ENCODE measurements at regions not wholly inside any gene's neighbourhood (a gene's known extent, or its start where the extent isn't known, plus 50 kb on each side); places are given as distances from the start of the nearest gene placed in this dataset.
A peak's percentile ranks its signal among the peaks of the same experiment; 100 is the strongest.

GRCh38 chr1:59018860-59019259 lies 235.0 kb upstream of the JUN start:
- H3K27ac ChIP-seq (replicated peaks) = no peak overlapping the region
- no peaks in the 10 kb centered on the region for H3K27me3 ChIP-seq (ENCODE audit: insufficient read depth, poor library complexity, severe bottlenecking)
- TF ChIP-seq CTCF (IDR thresholded peaks at IDR 0.05; ENCODE audit: insufficient read depth, low read length) (no peak), POLR2AphosphoS5 (IDR thresholded peaks at IDR 0.05; ENCODE audit: low read depth) (no peak), GABPA (IDR thresholded peaks at IDR 0.05; ENCODE audit: low read depth) (no peak), REST (IDR thresholded peaks at IDR 0.05; ENCODE audit: insufficient replicate concordance, low read depth) (no peak), SPI1 (IDR thresholded peaks at IDR 0.05; ENCODE audit: borderline replicate concordance, low read depth) (no peak)
- no peak for DNase-seq (ENCODE audit: low read depth in 1 of 2, low spot score in 1 of 2)
- H3K4me3 ChIP-seq (replicated peaks; ENCODE audit: insufficient read depth, low read length) = no peak overlapping the region

DNA sequence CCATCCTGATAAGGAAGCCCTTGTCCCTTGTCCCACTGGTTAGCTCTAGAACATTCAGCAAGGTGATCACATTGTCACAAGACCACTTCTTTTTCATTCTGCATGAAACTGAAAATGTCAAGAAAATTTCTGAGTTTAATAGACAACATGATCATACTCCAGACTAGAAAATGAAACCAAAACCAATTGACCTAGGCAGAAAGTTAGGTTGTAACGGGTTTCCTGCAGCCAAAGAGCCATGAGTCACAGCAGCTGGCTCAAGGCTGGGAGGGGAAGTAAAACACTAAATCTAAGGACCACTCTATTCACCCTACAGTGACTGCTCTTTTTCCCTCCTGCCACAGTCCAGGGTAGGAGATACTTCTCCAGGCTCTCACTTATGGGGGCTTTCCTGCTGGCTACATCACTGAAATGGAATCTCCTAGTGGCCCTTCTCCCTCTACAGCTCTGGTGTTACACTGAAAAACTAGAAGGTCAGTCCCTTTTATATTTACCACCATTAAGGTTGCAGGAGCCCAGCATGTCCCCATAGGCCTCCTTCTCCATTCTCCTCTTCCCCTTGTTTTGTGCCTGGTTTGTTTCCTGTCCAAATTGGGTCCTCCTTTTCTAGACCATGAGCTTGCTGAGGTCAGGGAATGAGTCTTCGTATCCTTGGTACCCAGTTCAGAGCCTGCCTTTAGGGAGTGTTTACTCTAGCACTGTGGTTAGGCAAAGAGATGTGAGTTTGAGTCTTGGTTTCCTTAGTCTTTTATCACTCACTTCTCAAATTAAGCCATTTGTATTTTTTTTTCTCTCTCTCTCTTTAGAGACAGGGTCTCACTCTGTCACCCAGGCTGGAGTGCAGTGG lies 236.5 kb upstream of the JUN start:
- DNase-seq (ENCODE audit: low read depth in 1 of 2, low spot score in 1 of 2) = peak in 1 of 2 experiments; percentile 62
- H3K4me3 ChIP-seq (replicated peaks; ENCODE audit: insufficient read depth, low read length) = peak overlapping the region; percentile 19
- H3K27me3 ChIP-seq (ENCODE audit: insufficient read depth, poor library complexity, severe bottlenecking) = no peaks in the 10 kb centered on the region
- peak overlapping the region; percentile 44 for H3K27ac ChIP-seq (replicated peaks)
- TF ChIP-seq POLR2AphosphoS5 (IDR thresholded peaks at IDR 0.05; ENCODE audit: low read depth) (no peak), GABPA (IDR thresholded peaks at IDR 0.05; ENCODE audit: low read depth) (no peak), SPI1 (IDR thresholded peaks at IDR 0.05; ENCODE audit: borderline replicate concordance, low read depth) (peak; percentile 24; the same call in 1 of the 2 replicates), CTCF (IDR thresholded peaks at IDR 0.05; ENCODE audit: insufficient read depth, low read length) (no peak)

DNA sequence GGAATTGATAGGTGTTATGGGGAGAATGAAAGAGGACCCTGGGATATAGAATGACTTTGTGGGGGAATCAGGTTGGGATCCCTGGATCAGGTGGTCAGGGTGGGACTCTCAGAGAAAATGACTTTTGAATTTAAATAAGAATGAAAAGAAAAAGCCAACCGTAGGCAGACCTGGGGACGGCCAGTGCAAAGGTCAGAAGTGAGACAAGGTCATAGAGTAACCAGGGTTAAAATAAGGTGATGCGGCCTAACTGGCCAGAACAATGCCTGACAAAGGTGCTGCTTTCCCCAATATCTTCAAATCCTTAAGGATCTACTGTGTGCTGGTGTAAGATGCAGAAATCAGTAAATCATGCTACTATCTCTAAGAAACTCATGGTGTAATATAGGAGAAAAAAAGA lies 238.4 kb upstream of the JUN start:
- Histone ChIP-seq H3K27me3 (ENCODE audit: insufficient read depth, poor library complexity, severe bottlenecking) (no peaks in the 10 kb centered on the region), H3K4me3 (replicated peaks; ENCODE audit: insufficient read depth, low read length) (no peak overlapping the region), H3K27ac (replicated peaks) (no peak overlapping the region)
- TF ChIP-seq GABPA (IDR thresholded peaks at IDR 0.05; ENCODE audit: low read depth) (no peak), SPI1 (IDR thresholded peaks at IDR 0.05; ENCODE audit: borderline replicate concordance, low read depth) (no peak), REST (IDR thresholded peaks at IDR 0.05; ENCODE audit: insufficient replicate concordance, low read depth) (no peak), CTCF (IDR thresholded peaks at IDR 0.05; ENCODE audit: insufficient read depth, low read length) (no peak), POLR2AphosphoS5 (IDR thresholded peaks at IDR 0.05; ENCODE audit: low read depth) (no peak)
- no peak for DNase-seq (ENCODE audit: low read depth in 1 of 2, low spot score in 1 of 2)

Measured in HL-60 (cell line).